ENCODE measurements at regions not wholly inside any gene's neighbourhood (a gene's known extent, or its start where the extent isn't known, plus 50 kb on each side); places are given as distances from the start of the nearest gene placed in this dataset.

DNA sequence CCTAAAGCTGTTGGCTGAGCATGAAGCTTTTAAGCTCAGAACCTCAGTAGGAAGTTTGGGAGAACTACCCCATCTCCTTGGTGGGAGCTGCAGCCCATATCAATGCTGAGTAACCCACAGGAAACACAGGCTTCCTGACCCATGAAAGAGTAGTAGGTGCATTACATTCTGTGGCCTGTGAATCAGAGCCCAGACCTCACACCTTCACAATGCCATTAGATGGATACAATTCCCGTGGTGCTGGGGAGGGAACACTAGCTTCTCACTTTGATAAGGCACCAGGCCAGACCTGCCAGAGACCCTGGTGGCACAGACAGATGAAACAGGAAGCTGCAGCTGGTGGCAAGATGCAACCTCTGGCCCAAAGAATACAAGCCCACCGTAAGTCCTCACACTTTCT lies 308.8 kb downstream of the NPHP4 start:
- CTCF ChIA-PET, result no interaction called here
- ATAC-seq, result no peak
- Histone ChIP-seq H3K27me3 (ENCODE audit: insufficient read depth, low read length) (peaks cover 8% of the 10 kb centered on the region; the same call in 1 of the 2 replicates), H3K27ac (ENCODE audit: low read depth, low read length) (no peak overlapping the region), H3K4me2 (ENCODE audit: low read length) (no peak overlapping the region), H3K4me1 (ENCODE audit: control insufficient read depth in 1 of 2, insufficient read depth in 2 of 2, low read length in 2 of 2) (no peaks in the 10 kb centered on the region), H4K20me1 (ENCODE audit: insufficient read depth) (no peaks in the 10 kb centered on the region), H3K36me3 (ENCODE audit: control insufficient read depth in 1 of 2, insufficient read depth in 2 of 2, low read length in 2 of 2) (no peaks in the 10 kb centered on the region), H2AFZ (ENCODE audit: low read depth, low read length, poor library complexity, severe bottlenecking) (no peak overlapping the region), H3K9me3 (ENCODE audit: control insufficient read depth in 1 of 2, insufficient read depth in 1 of 2, low read depth in 1 of 2, low read length in 2 of 2) (no peaks in the 10 kb centered on the region), H3K9ac (ENCODE audit: low read length) (no peak overlapping the region), H3K79me2 (ENCODE audit: insufficient read depth, low read length) (no peaks in the 10 kb centered on the region), H3K9me2 (ENCODE audit: insufficient read depth) (no peaks in the 10 kb centered on the region), H3K4me3 (replicated peaks in 1 of 2; ENCODE audit: low read depth in 1 of 2, low read length in 2 of 2) (no peak overlapping the region)
- DNase-seq (ENCODE audit: low read depth, low spot score), result no peak
- POLR2A ChIA-PET, result no interaction called here
- no peak for TF ChIP-seq ATF3 (IDR thresholded peaks at IDR 0.05)
- no peak for TF ChIP-seq SP1 (IDR thresholded peaks at IDR 0.05; ENCODE audit: low read depth)
- TF ChIP-seq EGR1 (IDR thresholded peaks at IDR 0.05; ENCODE audit: low read depth), result no peak
- no peak for TF ChIP-seq RAD21 (IDR thresholded peaks at IDR 0.05; ENCODE audit: low read depth)
- TF ChIP-seq EZH2phosphoT487 (IDR thresholded peaks at IDR 0.05; ENCODE audit: borderline replicate concordance), result no peak
- TF ChIP-seq, protein P1, sequence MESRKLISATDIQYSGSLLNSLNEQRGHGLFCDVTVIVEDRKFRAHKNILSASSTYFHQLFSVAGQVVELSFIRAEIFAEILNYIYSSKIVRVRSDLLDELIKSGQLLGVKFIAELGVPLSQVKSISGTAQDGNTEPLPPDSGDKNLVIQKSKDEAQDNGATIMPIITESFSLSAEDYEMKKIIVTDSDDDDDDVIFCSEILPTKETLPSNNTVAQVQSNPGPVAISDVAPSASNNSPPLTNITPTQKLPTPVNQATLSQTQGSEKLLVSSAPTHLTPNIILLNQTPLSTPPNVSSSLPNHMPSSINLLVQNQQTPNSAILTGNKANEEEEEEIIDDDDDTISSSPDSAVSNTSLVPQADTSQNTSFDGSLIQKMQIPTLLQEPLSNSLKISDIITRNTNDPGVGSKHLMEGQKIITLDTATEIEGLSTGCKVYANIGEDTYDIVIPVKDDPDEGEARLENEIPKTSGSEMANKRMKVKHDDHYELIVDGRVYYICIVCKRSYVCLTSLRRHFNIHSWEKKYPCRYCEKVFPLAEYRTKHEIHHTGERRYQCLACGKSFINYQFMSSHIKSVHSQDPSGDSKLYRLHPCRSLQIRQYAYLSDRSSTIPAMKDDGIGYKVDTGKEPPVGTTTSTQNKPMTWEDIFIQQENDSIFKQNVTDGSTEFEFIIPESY (IDR thresholded peaks at IDR 0.05; ENCODE audit: extremely low read depth, insufficient replicate concordance, low read length), result no peak
- TF ChIP-seq JUND (IDR thresholded peaks at IDR 0.05), result no peak
- TF ChIP-seq CEBPB (IDR thresholded peaks at IDR 0.05; ENCODE audit: low read depth), result no peak
- no peak for TF ChIP-seq ZFX (IDR thresholded peaks at IDR 0.05)
- TF ChIP-seq ZNF274 (IDR thresholded peaks at IDR 0.05; ENCODE audit: low read depth, low read length), result no peak
- no peak for TF ChIP-seq EZH2 (IDR thresholded peaks at IDR 0.05)
- TF ChIP-seq REST (IDR thresholded peaks at IDR 0.05; ENCODE audit: low read depth), result no peak
- TF ChIP-seq YY1 (IDR thresholded peaks at IDR 0.05; ENCODE audit: extremely low read depth, insufficient replicate concordance, low read depth, low read length), result no peak
- no peak for TF ChIP-seq SIN3A (IDR thresholded peaks at IDR 0.05; ENCODE audit: low read depth)
- TF ChIP-seq FOSL1 (IDR thresholded peaks at IDR 0.05; ENCODE audit: low read depth), result no peak
- TF ChIP-seq POLR2AphosphoS5 (IDR thresholded peaks at IDR 0.05; ENCODE audit: low read depth, low read length), result no peak
- TF ChIP-seq MAX (IDR thresholded peaks at IDR 0.05), result no peak
- intact Hi-C loops (cut with micrococcal nuclease), result no loop called here
- BruUV-seq (replicated peaks), result no TSS peak
- RAD21 ChIA-PET (ENCODE audit: low non-redundant PET in 1 of 2, low total read pairs in 2 of 2, uncharacterized antibody in 2 of 2, unreplicated experiment in 2 of 2), result no interaction called here

Measured in HCT116 (cell line).